ENCODE measurements at regions not wholly inside any gene's neighbourhood (a gene's known extent, or its start where the extent isn't known, plus 50 kb on each side); places are given as distances from the start of the nearest gene placed in this dataset.

- intact Hi-C loops (cut with DNase I; ENCODE audit: low total_unique reads): no loop called here
- no peak for DNase-seq (ENCODE audit: low spot score in 2 of 2)
- WGBS, 2 donors: 92% methylated on average over 2 of the region's 2 CpGs
- no peak for TF ChIP-seq POLR2A (IDR thresholded peaks at IDR 0.05)
- no peak for TF ChIP-seq CTCF (IDR thresholded peaks at IDR 0.05)
- no peak overlapping the region for H3K4me3 ChIP-seq (ENCODE audit: low read depth, poor library complexity, severe bottlenecking)
Observed at GRCh38 chr2:104577143-104577542, 276.8 kb upstream of the POU3F3 start.

GRCh38 chr2:104582471-104582870 is 271.4 kb upstream of the POU3F3 start:
- intact Hi-C loops (cut with DNase I; ENCODE audit: low total_unique reads): no loop called here
- 39 to 44% methylated on average over 8 of the region's 8 CpGs for WGBS, 2 donors
- no peak for TF ChIP-seq CTCF (IDR thresholded peaks at IDR 0.05)
- no peak for TF ChIP-seq POLR2A (IDR thresholded peaks at IDR 0.05)
- no peak overlapping the region for H3K4me3 ChIP-seq (ENCODE audit: low read depth, poor library complexity, severe bottlenecking)
- DNase-seq (ENCODE audit: low spot score in 2 of 2): no peak

- no peak for DNase-seq (ENCODE audit: low spot score in 2 of 2)
- intact Hi-C loops (cut with DNase I; ENCODE audit: low total_unique reads): no loop called here
- H3K4me3 ChIP-seq (ENCODE audit: low read depth, poor library complexity, severe bottlenecking): no peak overlapping the region
- WGBS, 2 donors: 56 to 65% methylated on average over 7 of the region's 7 CpGs
- no peak for TF ChIP-seq CTCF (IDR thresholded peaks at IDR 0.05)
- no peak for TF ChIP-seq POLR2A (IDR thresholded peaks at IDR 0.05)
Observed at GRCh38 chr2:104583811-104584210, 270.1 kb upstream of the POU3F3 start.

GRCh38 chr2:104584393-104584792 is 269.5 kb upstream of the POU3F3 start:
- intact Hi-C loops (cut with DNase I; ENCODE audit: low total_unique reads): no loop called here
- no peak overlapping the region for H3K4me3 ChIP-seq (ENCODE audit: low read depth, poor library complexity, severe bottlenecking)
- WGBS, 2 donors: 74 to 82% methylated on average over 4 of the region's 4 CpGs
- no peak for DNase-seq (ENCODE audit: low spot score in 2 of 2)
- TF ChIP-seq POLR2A (IDR thresholded peaks at IDR 0.05) (no peak), CTCF (IDR thresholded peaks at IDR 0.05) (no peak)

- WGBS, 2 donors: 88 to 94% methylated on average over 3 of the region's 3 CpGs
- intact Hi-C loops (cut with DNase I; ENCODE audit: low total_unique reads): no loop called here
- DNase-seq (ENCODE audit: low spot score in 2 of 2): no peak
- no peak overlapping the region for H3K4me3 ChIP-seq (ENCODE audit: low read depth, poor library complexity, severe bottlenecking)
- TF ChIP-seq POLR2A (IDR thresholded peaks at IDR 0.05) (no peak), CTCF (IDR thresholded peaks at IDR 0.05) (no peak)
Observed at GRCh38 chr2:104595576-104595975, 258.3 kb upstream of the POU3F3 start.

GRCh38 chr2:104597942-104598341 is 256.0 kb upstream of the POU3F3 start:
- intact Hi-C loops (cut with DNase I; ENCODE audit: low total_unique reads): no loop called here
- TF ChIP-seq POLR2A (IDR thresholded peaks at IDR 0.05): no peak
- no peak for TF ChIP-seq CTCF (IDR thresholded peaks at IDR 0.05)
- H3K4me3 ChIP-seq (ENCODE audit: low read depth, poor library complexity, severe bottlenecking): no peak overlapping the region
- 79 to 89% methylated on average over 2 of the region's 2 CpGs for WGBS, 2 donors
- no peak for DNase-seq (ENCODE audit: low spot score in 2 of 2)

Data from lower leg skin (tissue), 4 donors.